ENCODE measurements at regions not wholly inside any gene's neighbourhood (a gene's known extent, or its start where the extent isn't known, plus 50 kb on each side); places are given as distances from the start of the nearest gene placed in this dataset.

DNA sequence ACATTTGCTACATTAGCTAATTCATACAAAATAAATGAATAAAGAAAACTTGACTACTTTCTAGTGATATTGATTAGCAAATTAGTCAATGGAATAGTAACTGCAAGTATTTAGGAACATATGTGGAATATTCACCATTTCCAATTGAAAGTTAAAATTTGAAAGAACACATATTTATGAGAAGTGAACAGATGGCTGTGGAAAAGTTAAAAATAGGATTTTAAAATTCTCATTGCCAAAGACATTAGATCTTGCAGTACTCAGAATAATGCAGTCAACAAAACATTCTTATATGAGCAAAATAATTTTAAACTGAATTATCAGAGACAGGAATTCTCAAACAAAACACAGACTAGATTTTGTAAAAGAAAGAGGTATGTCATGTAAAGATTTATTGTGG, 613.9 kb upstream of the NOVA1 start:
- Histone ChIP-seq H3K27me3 (replicated peaks; ENCODE audit: insufficient read depth) (no peaks in the 10 kb centered on the region), H2AFZ (no peak overlapping the region), H3K27ac (no peak overlapping the region), H4K20me1 (ENCODE audit: insufficient read depth) (no peaks in the 10 kb centered on the region), H3K36me3 (ENCODE audit: low read depth) (no peaks in the 10 kb centered on the region), H3K9me3 (ENCODE audit: low read depth) (no peaks in the 10 kb centered on the region), H3K9me2 (ENCODE audit: insufficient read depth) (no peaks in the 10 kb centered on the region), H3F3A (ENCODE audit: insufficient read depth) (no peaks in the 10 kb centered on the region), H3K9ac (no peak overlapping the region), H3K79me2 (ENCODE audit: insufficient read depth) (no peaks in the 10 kb centered on the region), H3K4me3 (no peak overlapping the region), H3K4me2 (ENCODE audit: unreplicated experiment) (no peak overlapping the region), H3K4me1 (ENCODE audit: insufficient read depth) (no peaks in the 10 kb centered on the region)
- DNase-seq = no peak
- in situ Hi-C loops (cut with MboI) = no loop called here
- TF ChIP-seq EZH2phosphoT487 (IDR thresholded peaks at IDR 0.05; ENCODE audit: insufficient read depth, low read depth) (no peak), EZH2 (IDR thresholded peaks at IDR 0.05; ENCODE audit: insufficient read depth, poor library complexity, severe bottlenecking) (no peak)

GRCh38 chr14:27222671-27223070, 624.8 kb upstream of the NOVA1 start:
- Histone ChIP-seq H3K27ac (no peak overlapping the region), H3K4me1 (ENCODE audit: insufficient read depth) (no peaks in the 10 kb centered on the region), H3K36me3 (ENCODE audit: low read depth) (no peaks in the 10 kb centered on the region), H3K4me2 (ENCODE audit: unreplicated experiment) (no peak overlapping the region), H3K9me3 (ENCODE audit: low read depth) (no peaks in the 10 kb centered on the region), H2AFZ (no peak overlapping the region), H4K20me1 (ENCODE audit: insufficient read depth) (no peaks in the 10 kb centered on the region), H3K9me2 (ENCODE audit: insufficient read depth) (no peaks in the 10 kb centered on the region), H3K27me3 (replicated peaks; ENCODE audit: insufficient read depth) (no peaks in the 10 kb centered on the region), H3K9ac (no peak overlapping the region), H3F3A (ENCODE audit: insufficient read depth) (no peaks in the 10 kb centered on the region), H3K4me3 (no peak overlapping the region), H3K79me2 (ENCODE audit: insufficient read depth) (no peaks in the 10 kb centered on the region)
- WGBS, 2 experiments (ENCODE audit: low coverage in 1 of 2, low lambda C conversion rate in 2 of 2, missing lambda C conversion rate in 2 of 2) = 26 to 32% methylated on average over 2 of the region's 2 CpGs
- DNase-seq = no peak
- in situ Hi-C loops (cut with MboI) = no loop called here
- TF ChIP-seq EZH2 (IDR thresholded peaks at IDR 0.05; ENCODE audit: insufficient read depth, poor library complexity, severe bottlenecking) (no peak), EZH2phosphoT487 (IDR thresholded peaks at IDR 0.05; ENCODE audit: insufficient read depth, low read depth) (no peak)

- TF ChIP-seq EZH2 (IDR thresholded peaks at IDR 0.05; ENCODE audit: insufficient read depth, poor library complexity, severe bottlenecking) = no peak
- no peak for TF ChIP-seq EZH2phosphoT487 (IDR thresholded peaks at IDR 0.05; ENCODE audit: insufficient read depth, low read depth)
- in situ Hi-C loops (cut with MboI) = no loop called here
- no peaks in the 10 kb centered on the region for H3K4me1 ChIP-seq (ENCODE audit: insufficient read depth)
These were observed 626.1 kb upstream of the NOVA1 start for GRCh38 chr14:27223906-27224305.

DNA sequence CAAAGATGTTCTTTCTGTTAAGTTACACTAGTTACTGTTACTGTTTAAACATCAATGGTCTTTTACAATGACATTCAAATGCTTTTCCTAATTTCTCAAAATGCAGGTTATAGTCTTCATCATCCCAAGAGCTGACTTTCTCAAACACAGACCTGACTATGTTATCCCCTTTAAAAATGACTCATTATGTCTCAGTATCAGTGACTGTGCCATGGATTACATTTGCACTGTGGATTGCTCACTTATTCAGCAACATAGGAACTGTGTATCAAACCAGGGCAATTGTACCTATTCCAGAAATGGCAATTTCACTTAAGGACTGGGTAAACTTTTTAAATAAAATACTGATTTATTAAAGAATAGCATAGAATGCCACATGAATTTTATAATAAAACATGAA, 630.2 kb upstream of the NOVA1 start:
- Histone ChIP-seq H2AFZ (no peak overlapping the region), H3K9ac (no peak overlapping the region), H3K4me3 (no peak overlapping the region), H3F3A (ENCODE audit: insufficient read depth) (no peaks in the 10 kb centered on the region), H3K4me2 (ENCODE audit: unreplicated experiment) (no peak overlapping the region), H3K36me3 (ENCODE audit: low read depth) (no peaks in the 10 kb centered on the region), H4K20me1 (ENCODE audit: insufficient read depth) (no peaks in the 10 kb centered on the region), H3K79me2 (ENCODE audit: insufficient read depth) (no peaks in the 10 kb centered on the region), H3K9me3 (ENCODE audit: low read depth) (no peaks in the 10 kb centered on the region), H3K27me3 (replicated peaks; ENCODE audit: insufficient read depth) (no peaks in the 10 kb centered on the region), H3K4me1 (ENCODE audit: insufficient read depth) (no peaks in the 10 kb centered on the region), H3K27ac (no peak overlapping the region), H3K9me2 (ENCODE audit: insufficient read depth) (no peaks in the 10 kb centered on the region)
- in situ Hi-C loops (cut with MboI) = no loop called here
- TF ChIP-seq EZH2 (IDR thresholded peaks at IDR 0.05; ENCODE audit: insufficient read depth, poor library complexity, severe bottlenecking) = no peak
- no peak for TF ChIP-seq EZH2phosphoT487 (IDR thresholded peaks at IDR 0.05; ENCODE audit: insufficient read depth, low read depth)
- DNase-seq = no peak

More at GRCh38 chr14:27223906-27224305, 626.1 kb upstream of the NOVA1 start:
- no peak for DNase-seq
- no peaks in the 10 kb centered on the region for H3F3A ChIP-seq (ENCODE audit: insufficient read depth)
- no peaks in the 10 kb centered on the region for H3K36me3 ChIP-seq (ENCODE audit: low read depth)
- no peaks in the 10 kb centered on the region for H3K79me2 ChIP-seq (ENCODE audit: insufficient read depth)
- H3K4me3 ChIP-seq = no peak overlapping the region
- H3K9me3 ChIP-seq (ENCODE audit: low read depth) = no peaks in the 10 kb centered on the region
- H3K27me3 ChIP-seq (replicated peaks; ENCODE audit: insufficient read depth) = no peaks in the 10 kb centered on the region
- no peaks in the 10 kb centered on the region for H4K20me1 ChIP-seq (ENCODE audit: insufficient read depth)
- no peak overlapping the region for H3K9ac ChIP-seq
- H3K27ac ChIP-seq = no peak overlapping the region
- H3K4me2 ChIP-seq (ENCODE audit: unreplicated experiment) = no peak overlapping the region
- no peak overlapping the region for H2AFZ ChIP-seq
- H3K9me2 ChIP-seq (ENCODE audit: insufficient read depth) = no peaks in the 10 kb centered on the region

DNA sequence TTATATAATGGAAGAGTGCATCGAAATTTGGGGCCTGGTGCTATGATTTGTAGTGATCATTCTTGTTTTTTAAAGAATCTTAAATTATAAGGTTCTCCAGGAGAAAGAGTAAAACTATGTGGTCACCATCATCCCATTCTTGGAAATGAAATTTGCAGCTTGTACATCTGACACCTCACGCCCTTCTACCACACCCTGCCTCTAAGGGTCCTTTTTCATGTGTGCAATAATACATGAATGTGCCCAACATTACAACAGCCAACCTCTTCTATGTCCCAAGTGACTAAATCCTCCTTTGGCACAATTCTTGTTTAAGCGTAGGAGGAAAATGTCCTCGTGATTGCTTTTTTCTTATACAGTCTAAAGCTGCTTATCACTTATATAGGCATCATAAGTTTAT, 636.5 kb upstream of the NOVA1 start:
- 32 to 39% methylated on average over 4 of the region's 4 CpGs for WGBS, 2 experiments (ENCODE audit: low coverage in 1 of 2, low lambda C conversion rate in 2 of 2, missing lambda C conversion rate in 2 of 2)
- no peak for DNase-seq
- H2AFZ ChIP-seq = no peak overlapping the region
- H3K4me2 ChIP-seq (ENCODE audit: unreplicated experiment) = no peak overlapping the region
- H3K9me2 ChIP-seq (ENCODE audit: insufficient read depth) = no peaks in the 10 kb centered on the region
- H3K36me3 ChIP-seq (ENCODE audit: low read depth) = no peaks in the 10 kb centered on the region
- no peaks in the 10 kb centered on the region for H3K79me2 ChIP-seq (ENCODE audit: insufficient read depth)
- H3K4me1 ChIP-seq (ENCODE audit: insufficient read depth) = no peaks in the 10 kb centered on the region
- H3K27me3 ChIP-seq (replicated peaks; ENCODE audit: insufficient read depth) = no peaks in the 10 kb centered on the region
- H3K9ac ChIP-seq = no peak overlapping the region
- H3K27ac ChIP-seq = no peak overlapping the region
- no peaks in the 10 kb centered on the region for H4K20me1 ChIP-seq (ENCODE audit: insufficient read depth)
- H3K9me3 ChIP-seq (ENCODE audit: low read depth) = no peaks in the 10 kb centered on the region
- no peak overlapping the region for H3K4me3 ChIP-seq
- H3F3A ChIP-seq (ENCODE audit: insufficient read depth) = no peaks in the 10 kb centered on the region
- TF ChIP-seq EZH2 (IDR thresholded peaks at IDR 0.05; ENCODE audit: insufficient read depth, poor library complexity, severe bottlenecking) = no peak
- no peak for TF ChIP-seq EZH2phosphoT487 (IDR thresholded peaks at IDR 0.05; ENCODE audit: insufficient read depth, low read depth)
- in situ Hi-C loops (cut with MboI) = no loop called here
